HG03469 (cell line): ENCODE measurements at regions not wholly inside any gene's neighbourhood (a gene's known extent, or its start where the extent isn't known, plus 50 kb on each side); places are given as distances from the start of the nearest gene placed in this dataset.

Experiments used
- ATAC-seq: cut with Tn5 transposase; IDR thresholded peaks from one replicate; pipeline ENCODE4 v1.9.1; 2021; ENCODE audit warnings: mild to moderate bottlenecking, moderate library complexity, moderate number of reproducible peaks; ENCODE audit not compliant: unreplicated experiment

DNA sequence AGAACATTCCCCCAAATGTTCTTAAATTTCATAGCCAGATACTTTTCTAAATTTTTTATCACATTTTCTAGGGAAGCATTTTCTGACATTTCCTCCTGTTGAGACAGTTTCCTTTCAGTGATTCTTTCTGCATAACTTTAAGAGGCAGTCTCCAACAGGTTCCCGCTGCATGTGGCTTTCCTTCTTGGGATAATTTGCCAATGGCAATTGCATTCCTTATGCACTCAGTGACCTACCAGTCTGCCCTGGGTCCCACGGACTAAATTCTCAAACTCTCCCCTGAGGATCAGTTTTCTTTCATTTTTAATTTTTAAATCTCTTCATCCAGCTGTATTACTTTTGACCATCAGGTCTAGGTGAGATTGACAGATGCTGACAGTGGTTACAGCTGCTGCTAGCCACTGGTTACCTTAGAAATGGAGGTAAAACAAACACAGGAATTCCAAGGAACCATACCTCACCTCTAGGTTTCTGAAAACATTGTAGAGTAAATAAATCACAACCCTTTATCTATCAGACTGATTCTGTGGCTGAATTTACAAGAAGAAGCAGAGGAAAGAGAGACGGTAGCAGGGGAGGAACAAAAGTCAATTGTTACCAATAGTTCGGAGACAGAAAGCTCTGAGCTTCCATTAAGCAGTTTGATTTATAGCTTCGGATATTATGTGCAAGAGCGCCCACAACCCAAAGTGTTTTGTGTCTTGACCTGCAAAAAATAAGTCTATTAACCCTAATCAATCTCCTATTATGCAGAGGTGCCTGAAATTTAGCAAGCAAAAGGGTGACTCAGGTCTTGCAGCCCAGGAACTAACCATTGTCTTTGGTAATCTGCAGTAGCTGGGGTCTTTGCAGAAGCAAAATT is 216.0 kb downstream of the PMP22 start:
- no peak for ATAC-seq

DNA sequence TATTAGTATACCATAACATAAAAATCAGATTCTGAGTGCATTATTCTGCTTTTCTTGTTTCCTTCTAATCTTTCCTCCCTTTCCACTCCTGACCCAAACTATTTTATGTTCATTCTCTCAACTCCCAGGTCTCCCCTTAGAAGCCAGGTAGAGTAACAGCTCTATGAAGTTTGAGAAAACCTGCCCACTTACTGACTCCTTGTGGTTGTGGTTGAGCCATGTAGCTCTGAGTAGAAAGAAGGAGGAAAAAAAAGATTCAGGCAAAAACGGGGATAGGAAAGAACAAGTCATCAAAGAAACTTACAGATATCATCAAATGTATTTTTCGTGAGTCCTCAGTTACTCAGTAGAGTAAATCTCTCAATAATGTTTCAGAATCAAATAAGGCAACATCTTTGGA is 216.7 kb downstream of the PMP22 start:
- ATAC-seq = no peak

DNA sequence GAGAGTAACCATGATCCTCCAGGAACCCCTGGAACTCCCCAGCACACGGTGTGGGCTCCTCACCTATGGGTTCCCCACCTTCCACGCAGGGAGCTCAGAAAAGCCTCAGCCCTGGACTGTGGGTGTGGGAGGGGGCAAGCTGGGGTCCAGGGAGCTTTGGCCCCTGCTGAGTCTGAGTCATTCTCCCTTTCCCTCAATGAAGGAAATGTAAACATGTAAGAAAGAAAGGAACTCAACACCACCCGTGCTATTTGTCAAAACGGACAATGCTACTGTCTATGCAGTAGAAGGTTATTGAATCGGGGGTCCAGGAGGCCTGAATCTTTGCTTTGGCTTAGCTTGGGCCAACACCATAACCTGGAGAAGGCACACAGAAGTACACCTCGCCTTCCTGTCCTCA is 222.8 kb downstream of the PMP22 start:
- ATAC-seq = no peak

DNA sequence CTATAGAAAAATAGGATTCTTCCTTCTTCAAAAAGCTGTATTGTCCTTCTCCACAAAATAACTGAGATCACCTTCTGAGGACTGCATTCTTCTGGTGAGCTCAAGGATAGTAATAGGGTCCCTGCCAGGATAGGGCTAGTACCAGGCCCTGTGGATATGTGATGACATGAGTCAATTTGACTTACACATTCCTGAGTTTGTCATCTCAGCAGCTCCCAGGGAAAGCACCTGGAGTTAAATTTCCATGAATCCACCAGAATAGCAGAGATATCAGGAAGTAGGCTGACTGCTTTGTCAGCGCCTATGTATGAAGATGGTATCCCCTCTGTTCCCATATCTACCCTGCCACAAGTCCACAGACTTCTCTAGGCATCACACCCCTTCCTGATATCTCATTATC is 225.8 kb downstream of the PMP22 start:
- ATAC-seq = no peak

DNA sequence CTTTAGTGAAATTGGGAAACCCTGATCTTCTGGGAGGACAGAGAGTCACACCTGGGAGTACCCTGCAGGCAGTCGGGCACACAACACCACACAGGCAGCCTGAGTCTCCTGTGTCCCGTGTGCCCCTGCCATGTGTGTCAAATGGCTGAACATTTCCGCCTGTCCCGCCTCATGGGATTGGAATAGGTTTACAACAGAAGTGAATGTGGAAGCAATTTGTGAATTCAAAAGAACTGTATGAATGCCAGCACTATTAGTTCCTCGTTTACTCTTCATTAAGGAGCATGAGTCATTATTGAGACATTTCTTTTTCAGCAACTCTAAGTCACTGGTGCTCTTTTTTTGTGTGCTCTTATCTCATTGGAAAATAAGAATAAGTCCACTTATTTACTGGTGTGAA is 226.5 kb downstream of the PMP22 start:
- no peak for ATAC-seq

DNA sequence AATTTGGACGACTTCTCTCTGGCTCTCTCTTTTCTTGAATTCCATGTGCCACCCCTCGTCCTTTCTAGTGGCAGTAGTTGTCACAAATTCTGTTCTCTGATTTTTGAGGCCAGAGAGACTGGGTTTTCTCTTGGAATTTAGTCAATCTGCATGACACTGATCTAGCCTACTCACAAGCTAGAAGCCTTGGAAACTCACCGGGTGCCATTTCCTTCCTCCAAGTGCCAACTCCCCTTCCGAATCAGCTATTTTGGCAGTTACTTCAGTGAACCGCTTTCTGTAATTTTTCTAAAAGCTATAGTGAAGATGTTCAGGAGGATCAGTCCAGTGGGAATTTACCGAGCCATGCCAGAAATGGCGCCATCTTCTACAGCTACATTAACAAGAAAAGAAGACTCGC is 228.9 kb downstream of the PMP22 start:
- no peak for ATAC-seq

DNA sequence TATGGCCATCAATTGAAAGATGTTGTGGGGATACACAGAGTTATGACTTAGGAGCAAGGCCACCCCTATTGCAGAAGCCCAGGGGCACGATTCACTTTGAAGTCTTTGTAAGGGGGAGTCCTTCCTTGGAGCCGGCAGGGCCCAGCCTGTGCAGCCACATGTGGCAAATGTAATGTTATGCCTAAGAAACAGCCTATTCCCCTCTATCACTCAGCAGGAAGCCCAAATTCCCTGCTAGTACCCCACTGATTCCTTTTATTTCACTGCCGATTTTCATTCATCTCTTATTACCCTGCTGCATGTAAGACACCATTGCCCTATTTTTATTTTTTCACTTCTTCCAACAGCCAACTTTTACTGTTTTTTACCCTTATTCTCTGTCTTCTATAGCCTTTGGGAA is 233.2 kb downstream of the PMP22 start:
- no peak for ATAC-seq

DNA sequence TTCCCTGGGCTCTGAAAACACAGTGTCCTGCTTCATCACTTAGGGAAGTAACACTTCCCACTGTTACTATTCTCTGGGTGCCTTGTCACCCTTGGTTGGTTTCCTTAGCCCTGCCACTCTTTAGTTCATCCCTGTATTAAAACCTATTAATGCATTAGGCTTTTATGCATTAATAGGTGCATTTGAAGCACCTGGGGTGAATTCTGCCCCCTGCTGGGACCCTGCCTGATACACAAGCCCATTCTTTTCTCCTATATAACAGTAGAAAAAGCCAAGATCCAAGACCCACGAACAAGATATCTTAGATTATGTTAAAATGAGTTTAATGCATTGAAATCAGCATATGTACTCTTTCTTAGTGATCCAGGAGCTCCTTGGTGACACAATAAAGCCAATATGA is 235.7 kb downstream of the PMP22 start:
- no peak for ATAC-seq

DNA sequence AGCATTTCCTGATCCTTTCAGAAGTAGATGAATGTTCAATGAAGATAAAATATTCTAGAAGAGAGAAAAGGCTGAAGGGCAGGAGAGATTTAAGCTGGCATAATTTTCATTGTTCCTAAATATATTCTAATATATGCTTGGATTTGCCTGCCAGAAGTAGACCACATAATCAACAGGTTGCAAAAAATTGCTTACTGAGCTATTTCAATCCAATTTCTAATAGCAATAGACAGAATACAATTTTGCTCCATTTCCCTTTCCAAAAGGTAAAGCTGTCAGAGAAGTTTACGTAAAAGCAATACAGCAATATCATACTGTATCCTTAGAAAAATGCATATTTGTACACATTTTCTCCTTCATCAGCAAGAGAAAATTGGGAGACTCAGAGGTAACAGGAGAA is 237.3 kb downstream of the PMP22 start:
- no peak for ATAC-seq

DNA sequence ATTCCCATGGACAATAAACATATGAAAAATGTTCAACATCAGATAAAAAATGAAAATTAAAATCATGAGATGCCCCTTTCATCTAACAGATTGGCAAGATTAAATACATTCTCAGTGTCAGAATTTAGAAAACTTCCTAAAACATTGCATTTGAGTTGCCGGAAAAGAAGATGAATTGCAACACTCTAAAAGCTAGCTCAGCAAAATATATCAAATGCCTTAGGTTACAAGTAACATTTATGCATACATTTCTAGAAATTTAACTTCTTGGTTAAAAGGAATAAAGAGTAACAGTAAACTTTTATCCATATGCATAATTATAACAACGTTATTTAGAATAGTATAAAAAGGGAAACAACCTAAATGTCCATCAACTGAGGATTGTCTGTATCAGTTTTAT is 239.0 kb downstream of the PMP22 start:
- ATAC-seq = no peak

DNA sequence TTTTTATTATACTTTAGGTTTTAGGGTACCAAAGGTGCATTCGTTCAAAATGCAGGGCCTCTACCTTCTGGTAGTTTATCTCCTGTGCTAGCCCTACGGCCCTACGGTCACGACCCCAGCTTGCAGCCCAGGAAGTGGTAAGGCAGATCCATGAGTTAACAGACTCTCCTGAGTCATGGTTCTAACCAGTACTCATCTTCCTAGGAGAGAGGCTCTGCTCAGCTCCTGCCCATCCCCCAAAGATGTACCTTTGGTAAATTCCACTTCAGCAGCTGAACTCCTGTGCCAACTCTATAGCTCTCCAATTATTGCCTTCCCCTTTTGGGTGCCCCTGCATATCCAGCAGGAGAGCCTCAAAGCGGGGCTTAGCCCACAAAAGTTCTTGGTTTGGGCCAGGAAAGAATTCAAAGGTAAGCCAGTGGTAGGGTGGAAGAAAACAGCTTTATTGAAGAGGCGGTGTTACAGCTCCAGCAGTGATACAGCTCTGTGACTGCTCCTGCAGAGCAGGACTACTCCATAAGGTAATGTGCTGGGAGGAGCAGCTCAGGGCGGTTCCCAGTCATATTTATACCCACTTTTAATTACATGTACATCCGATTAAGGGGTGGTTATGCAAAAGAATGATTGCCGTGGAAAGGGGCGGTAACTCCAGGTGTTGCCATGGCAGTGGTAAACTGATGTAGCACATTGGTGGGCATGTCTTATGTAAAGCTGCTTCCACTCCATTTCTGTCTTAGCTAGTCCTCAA is 241.4 kb downstream of the PMP22 start:
- ATAC-seq = no peak

DNA sequence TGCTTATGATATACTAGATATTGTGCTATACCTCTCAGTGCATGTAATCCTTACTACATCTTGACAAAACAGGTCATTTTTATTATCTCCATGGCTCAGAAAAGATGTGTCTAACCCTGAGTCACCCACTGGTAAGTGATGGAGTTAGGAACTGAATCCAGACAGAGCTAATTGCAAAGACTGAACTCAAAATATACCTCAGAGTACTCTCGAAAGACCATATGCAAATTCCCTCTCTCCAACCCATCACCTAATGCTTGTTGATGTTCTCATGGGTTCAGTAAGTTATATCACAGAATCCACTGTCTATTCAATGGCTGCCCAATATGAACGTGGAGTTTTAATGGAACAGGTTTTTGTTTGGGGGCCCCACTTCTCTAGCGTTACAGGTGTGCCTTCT is 246.0 kb downstream of the PMP22 start:
- ATAC-seq = no peak

DNA sequence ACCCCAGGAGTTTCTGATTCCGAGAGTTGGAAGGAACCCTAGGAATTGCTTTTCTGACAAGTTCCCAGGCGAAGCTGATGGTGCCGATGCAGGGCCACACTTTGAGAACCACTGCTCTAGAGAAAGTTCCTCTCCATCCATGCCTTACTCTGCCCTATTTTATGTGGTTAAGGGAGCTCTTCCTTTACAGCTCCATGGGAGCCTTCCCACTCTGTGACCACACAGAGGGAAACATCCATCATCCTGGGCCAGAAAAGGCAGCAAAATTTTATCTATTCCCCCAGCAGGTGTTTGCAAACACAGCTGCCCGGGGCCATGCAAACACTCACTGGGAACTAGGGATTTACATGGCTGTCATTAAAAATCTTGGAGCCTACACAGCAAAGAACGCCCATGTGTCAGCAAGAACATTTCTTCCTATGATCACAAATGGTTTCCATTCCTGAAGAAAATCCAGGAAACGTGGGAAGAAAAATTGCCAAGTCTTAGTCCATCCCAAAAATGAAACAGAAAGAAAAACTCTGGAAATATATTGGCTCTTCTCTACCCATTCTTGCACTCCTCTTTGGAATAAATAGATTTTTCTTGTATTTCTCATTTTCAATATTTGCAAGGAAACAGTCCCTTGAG is 252.7 kb downstream of the PMP22 start:
- no peak for ATAC-seq

DNA sequence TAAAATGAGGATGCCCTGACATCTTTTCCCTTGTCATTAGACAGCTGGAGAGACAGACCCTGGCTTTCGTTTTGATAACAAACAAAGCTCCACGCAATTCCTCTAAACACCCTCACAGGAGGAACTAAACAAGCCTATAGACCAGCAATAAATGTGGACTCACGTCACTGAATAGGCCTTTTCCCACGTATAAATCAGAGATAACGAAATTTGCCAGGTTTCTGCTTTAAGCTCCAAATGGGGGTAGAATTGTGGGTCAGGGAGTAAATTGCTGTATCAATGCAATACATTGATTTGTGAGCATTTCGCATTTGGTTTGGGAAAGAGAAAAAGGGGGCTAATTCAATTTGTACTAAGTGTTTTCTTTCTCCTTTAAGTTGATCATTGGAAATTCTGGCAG is 256.0 kb downstream of the PMP22 start:
- ATAC-seq = no peak

DNA sequence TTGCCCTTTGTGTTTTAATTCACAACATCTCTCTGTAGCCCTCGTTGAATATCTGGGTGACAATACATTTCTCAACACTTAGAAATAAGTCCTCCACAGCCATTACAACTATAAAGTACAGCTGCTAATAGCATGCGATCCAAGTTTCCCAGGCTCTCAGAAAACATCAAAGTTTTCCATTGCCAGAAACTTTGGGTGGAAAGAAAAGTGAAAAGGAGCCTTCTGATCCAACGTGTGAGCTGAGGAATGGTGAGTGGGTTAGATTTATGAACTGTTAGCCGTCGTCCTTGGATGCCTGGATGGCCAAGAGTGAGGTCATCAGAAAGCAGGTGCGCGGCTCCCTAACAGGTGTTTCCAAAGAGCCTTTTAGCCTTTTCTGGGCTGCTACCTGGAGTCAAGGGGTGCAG is 258.0 kb downstream of the PMP22 start:
- no peak for ATAC-seq

DNA sequence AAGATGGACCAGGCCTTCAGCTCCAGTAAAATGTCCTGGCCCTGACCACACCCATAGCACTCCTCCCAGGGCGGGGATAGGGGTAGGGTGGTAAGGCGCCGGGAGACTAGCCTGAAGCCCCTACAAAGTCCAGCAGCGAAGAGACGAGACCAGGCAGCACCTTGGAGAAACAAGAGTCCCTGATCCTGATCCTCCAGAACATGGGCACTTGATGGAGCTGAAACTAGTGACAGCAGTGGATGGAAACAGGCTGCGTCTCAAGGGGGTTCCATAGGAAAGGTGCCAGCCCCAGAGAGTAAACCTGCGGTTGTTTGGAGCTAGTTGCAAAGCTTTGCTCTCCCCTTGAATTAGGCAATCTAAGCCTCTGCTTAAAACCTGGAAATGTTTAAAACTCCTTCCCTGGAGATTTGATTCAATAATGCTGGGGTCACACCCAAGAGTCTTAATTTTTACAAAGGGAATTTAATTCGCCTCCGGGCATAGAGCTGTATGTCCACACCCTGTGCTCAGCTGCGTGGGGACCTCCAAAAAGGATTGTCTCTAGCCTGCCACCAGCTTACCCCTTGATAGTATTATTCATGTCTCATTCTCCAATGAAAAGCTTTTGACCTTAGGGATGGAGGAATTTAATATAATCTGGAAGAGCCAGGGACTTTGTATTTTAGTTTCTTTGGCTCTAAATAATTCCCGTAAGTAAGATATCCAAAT is 258.6 kb downstream of the PMP22 start:
- no peak for ATAC-seq

DNA sequence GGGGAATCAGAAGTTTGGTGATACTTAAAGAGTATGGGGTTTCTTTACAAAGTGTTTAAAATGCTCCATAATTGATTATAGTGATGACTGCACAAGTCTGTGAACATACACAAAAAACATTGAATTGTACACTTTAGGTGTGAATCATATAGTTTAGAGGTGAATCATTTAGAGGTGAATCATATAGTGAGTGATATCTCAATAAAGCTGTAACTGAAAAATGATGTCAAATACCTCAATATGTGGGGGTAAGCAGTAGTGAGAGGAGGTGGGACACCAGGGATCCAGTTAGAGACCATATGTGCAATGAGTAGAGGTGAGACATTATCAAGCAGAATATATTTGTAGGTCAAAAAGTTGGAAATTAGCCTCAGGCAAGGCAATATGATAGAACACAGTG is 264.5 kb downstream of the PMP22 start:
- no peak for ATAC-seq

DNA sequence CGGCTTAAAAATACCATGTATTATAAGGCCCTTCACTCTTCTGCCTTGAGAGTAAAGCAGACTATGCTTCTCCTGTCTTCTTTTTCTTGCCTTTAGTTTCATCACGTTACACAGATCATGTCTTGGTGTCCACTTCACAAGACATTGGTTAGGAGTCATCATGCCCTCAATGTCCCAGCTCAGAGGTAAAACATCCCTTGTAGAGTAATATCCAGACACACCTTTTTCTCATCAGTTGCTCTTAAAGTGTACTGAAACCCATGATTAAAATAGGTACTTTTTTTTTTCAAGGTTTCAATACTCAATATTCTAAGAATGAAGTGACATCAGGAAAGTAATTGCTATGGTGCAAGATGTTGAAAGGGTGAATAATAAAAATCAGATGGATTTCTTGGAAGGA is 267.8 kb downstream of the PMP22 start:
- no peak for ATAC-seq

DNA sequence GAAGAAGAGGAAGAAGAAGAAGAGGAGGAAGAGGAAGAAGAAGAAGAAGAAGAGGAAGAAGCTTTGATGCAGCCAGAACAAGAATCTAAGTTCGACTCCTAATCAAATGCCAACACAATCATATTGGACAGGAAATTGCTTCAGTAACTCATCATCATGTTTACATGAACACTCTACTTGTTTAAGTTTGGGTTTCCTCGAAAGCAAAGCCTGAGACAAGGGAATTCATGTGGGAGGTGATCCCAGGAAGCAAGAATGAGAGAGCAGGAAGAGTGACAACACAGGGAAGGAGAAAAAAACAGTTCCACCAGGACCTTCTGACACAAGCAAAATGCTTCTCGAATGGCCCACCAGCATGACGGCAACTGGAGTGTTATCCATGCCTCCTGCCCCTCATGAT is 279.0 kb downstream of the PMP22 start:
- ATAC-seq = no peak

DNA sequence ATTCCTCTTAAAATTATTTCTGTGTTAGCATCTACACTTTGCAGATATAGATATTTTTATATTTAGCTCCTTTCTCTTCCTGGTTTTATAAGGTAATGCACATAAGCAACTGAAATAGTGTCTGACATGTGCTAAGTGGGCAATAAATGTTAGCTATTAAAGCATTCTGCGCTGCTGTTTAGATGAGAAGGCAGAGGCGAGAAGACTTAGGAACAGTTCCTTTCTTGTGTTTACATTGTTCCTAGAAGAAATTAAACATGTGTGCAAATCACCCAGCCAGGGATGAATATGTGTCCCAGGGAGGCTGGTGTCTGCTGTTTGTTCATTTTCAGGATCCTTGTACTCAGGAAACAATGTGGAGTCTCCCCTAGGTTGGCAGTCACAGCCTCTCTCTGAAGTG is 292.3 kb downstream of the PMP22 start:
- ATAC-seq = no peak

DNA sequence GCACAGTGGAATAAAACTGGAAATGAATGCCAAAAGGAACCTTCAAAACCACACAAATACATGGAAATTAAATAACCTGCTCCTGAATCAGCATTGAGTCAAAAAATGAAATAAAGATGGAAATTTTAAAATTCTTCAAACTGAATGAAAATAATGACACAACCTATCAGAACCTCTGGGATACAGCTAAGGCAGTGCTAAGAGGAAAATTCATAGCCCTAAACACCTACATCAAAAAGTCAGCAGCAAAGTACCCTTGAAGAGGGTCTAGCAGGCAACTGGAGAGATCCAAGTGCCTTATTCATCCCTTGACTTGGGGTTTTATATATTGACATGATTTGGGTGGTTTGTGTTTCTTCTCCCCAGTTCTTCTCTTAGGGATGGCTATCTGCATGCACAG is 294.1 kb downstream of the PMP22 start:
- ATAC-seq = no peak
